ENCODE measurements at regions not wholly inside any gene's neighbourhood (a gene's known extent, or its start where the extent isn't known, plus 50 kb on each side); places are given as distances from the start of the nearest gene placed in this dataset.

DNA sequence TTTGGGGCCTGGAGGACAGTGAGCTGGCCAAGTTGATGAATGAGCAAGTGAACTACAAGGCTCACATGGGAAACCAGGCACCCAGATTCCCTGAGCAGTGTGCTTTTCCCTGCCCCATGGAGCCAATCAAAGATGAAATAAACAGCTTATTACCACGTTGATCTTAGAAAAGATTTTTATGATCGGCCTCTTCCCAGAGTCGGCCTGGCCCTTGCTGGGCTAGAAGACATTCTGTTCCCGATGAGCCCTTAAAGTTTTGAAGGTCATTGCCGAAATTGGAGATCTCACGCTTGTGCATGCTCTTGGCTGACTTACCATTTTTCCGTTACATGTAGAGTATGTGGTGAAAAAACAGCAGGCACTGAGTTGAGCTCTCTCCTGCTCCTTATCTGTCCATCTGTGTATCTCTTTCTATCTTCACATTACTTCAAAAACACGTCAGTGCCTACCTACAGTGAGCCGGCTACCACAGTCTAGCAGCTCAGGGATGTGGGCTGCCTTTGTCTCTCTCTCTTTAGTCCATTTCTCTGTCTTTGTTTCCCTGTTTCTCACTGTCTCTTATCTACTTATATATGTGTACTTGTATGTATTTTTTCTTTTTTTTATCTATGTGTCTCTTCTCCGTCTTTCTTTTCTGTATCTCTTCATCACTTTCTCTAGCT lies 248.8 kb upstream of the USP24 start:
- no peak for DNase-seq
- peak overlapping the region; percentile 47; the same call in 1 of the 2 replicates for H2AFZ ChIP-seq
- TF ChIP-seq EZH2 (IDR thresholded peaks at IDR 0.05; ENCODE audit: insufficient read depth, poor library complexity, severe bottlenecking): no peak
- TF ChIP-seq EZH2phosphoT487 (IDR thresholded peaks at IDR 0.05; ENCODE audit: insufficient read depth, low read depth): no peak

DNA sequence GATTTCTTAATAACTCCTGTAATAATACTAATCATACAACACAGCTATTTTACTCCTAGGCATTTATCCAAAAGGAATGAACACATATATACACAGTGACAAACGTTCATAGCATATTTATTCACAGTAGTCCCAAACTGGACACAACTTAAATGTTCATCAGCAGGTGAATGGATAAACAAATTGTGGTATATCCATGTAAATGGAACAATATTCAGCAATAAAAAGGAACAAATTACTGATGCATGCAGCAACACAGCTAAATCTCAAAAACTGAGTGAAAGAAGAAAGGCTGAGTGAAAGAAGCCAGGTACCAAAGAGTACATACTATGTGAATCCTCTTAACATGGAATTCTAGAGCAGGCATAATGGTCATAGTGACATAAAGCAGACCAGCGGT lies 242.7 kb upstream of the USP24 start:
- no peaks in the 10 kb centered on the region for H3K9me2 ChIP-seq (ENCODE audit: insufficient read depth)
- no peak for TF ChIP-seq EZH2phosphoT487 (IDR thresholded peaks at IDR 0.05; ENCODE audit: insufficient read depth, low read depth)
- no peak for TF ChIP-seq EZH2 (IDR thresholded peaks at IDR 0.05; ENCODE audit: insufficient read depth, poor library complexity, severe bottlenecking)
- H3K4me2 ChIP-seq (ENCODE audit: unreplicated experiment): no peak overlapping the region
- H3K9me3 ChIP-seq (ENCODE audit: low read depth): no peaks in the 10 kb centered on the region
- no peaks in the 10 kb centered on the region for H3K4me1 ChIP-seq (ENCODE audit: insufficient read depth)
- no peak for DNase-seq
- H3K36me3 ChIP-seq (ENCODE audit: low read depth): no peaks in the 10 kb centered on the region
- H3K9ac ChIP-seq: no peak overlapping the region
- H4K20me1 ChIP-seq (ENCODE audit: insufficient read depth): no peaks in the 10 kb centered on the region
- H3K27me3 ChIP-seq (replicated peaks; ENCODE audit: insufficient read depth): no peaks in the 10 kb centered on the region
- H3K27ac ChIP-seq: no peak overlapping the region
- WGBS, 2 experiments (ENCODE audit: low coverage in 1 of 2, low lambda C conversion rate in 2 of 2, missing lambda C conversion rate in 2 of 2): 37 to 49% methylated on average over 2 of the region's 2 CpGs
- no peak overlapping the region for H3K4me3 ChIP-seq
- H3K79me2 ChIP-seq (ENCODE audit: insufficient read depth): no peaks in the 10 kb centered on the region
- H2AFZ ChIP-seq: no peak overlapping the region
- no peaks in the 10 kb centered on the region for H3F3A ChIP-seq (ENCODE audit: insufficient read depth)
- in situ Hi-C loops (cut with MboI): no loop called here

More for the DNA sequence above, 248.8 kb upstream of the USP24 start:
- Histone ChIP-seq H3K9ac (no peak overlapping the region), H3F3A (ENCODE audit: insufficient read depth) (0 out of 2 replicates have a peak, but pooled peaks cover 7% of the 10 kb centered on the region), H4K20me1 (ENCODE audit: insufficient read depth) (no peaks in the 10 kb centered on the region), H3K9me2 (ENCODE audit: insufficient read depth) (no peaks in the 10 kb centered on the region), H3K79me2 (ENCODE audit: insufficient read depth) (no peaks in the 10 kb centered on the region), H3K27ac (no peak overlapping the region), H3K9me3 (ENCODE audit: low read depth) (no peaks in the 10 kb centered on the region), H3K4me3 (no peak overlapping the region), H3K4me2 (ENCODE audit: unreplicated experiment) (no peak overlapping the region), H3K4me1 (ENCODE audit: insufficient read depth) (no peaks in the 10 kb centered on the region), H3K36me3 (ENCODE audit: low read depth) (no peaks in the 10 kb centered on the region), H3K27me3 (replicated peaks; ENCODE audit: insufficient read depth) (no peaks in the 10 kb centered on the region)
- in situ Hi-C loops (cut with MboI): no loop called here
- WGBS, 2 experiments (ENCODE audit: low coverage in 1 of 2, low lambda C conversion rate in 2 of 2, missing lambda C conversion rate in 2 of 2): 41 to 42% methylated on average over 10 of the region's 10 CpGs

DNA sequence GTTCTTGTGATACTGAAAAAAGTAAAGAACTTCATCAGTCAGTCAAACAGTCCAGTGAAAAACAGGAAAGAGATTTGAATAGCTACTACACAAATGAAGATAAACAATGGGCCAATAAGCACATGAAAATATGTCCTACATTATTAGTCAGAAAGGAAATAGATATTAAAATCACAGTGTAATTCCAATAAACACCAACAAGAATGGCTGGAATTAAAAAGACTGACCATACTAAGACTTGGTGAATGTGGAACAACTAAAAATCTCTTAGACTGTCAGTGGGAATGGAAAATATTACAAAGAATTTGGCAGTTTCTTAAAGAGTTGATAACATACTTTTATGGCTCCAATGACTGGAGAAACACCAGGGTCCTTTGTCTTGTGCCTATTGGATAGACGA lies 241.8 kb upstream of the USP24 start:
- 89 to 92% methylated on average over 1 of the region's 1 CpG for WGBS, 2 experiments (ENCODE audit: low coverage in 1 of 2, low lambda C conversion rate in 2 of 2, missing lambda C conversion rate in 2 of 2)
- Histone ChIP-seq H3K9me3 (ENCODE audit: low read depth) (no peaks in the 10 kb centered on the region), H3K4me3 (no peak overlapping the region), H3K27me3 (replicated peaks; ENCODE audit: insufficient read depth) (no peaks in the 10 kb centered on the region), H2AFZ (no peak overlapping the region), H3K4me1 (ENCODE audit: insufficient read depth) (no peaks in the 10 kb centered on the region), H3K36me3 (ENCODE audit: low read depth) (no peaks in the 10 kb centered on the region), H3K79me2 (ENCODE audit: insufficient read depth) (no peaks in the 10 kb centered on the region), H3K4me2 (ENCODE audit: unreplicated experiment) (no peak overlapping the region), H3F3A (ENCODE audit: insufficient read depth) (no peaks in the 10 kb centered on the region), H3K9me2 (ENCODE audit: insufficient read depth) (no peaks in the 10 kb centered on the region), H4K20me1 (ENCODE audit: insufficient read depth) (no peaks in the 10 kb centered on the region), H3K27ac (no peak overlapping the region), H3K9ac (no peak overlapping the region)
- TF ChIP-seq EZH2phosphoT487 (IDR thresholded peaks at IDR 0.05; ENCODE audit: insufficient read depth, low read depth): no peak
- TF ChIP-seq EZH2 (IDR thresholded peaks at IDR 0.05; ENCODE audit: insufficient read depth, poor library complexity, severe bottlenecking): no peak
- in situ Hi-C loops (cut with MboI): no loop called here
- no peak for DNase-seq

DNA sequence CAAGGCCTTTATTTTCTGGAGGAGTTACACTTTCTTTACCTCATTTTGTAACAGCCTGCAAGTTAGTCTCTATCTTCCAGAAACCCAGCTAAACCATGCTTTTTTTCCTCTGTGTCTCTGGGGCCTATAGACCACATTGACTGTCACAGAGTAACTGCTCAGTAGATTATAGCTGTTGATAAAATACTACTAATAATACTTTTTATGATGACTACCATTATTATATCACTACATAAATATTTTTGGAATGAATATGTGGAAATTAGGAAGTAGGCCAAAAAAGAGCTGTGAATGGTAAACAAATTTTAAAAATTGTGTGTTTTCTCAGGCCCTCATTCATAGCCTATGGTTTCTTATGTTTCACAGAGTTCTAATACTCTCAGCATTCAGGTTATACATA lies 233.1 kb upstream of the USP24 start:
- Histone ChIP-seq H3K4me2 (ENCODE audit: unreplicated experiment) (no peak overlapping the region), H3K9ac (no peak overlapping the region), H3K27me3 (replicated peaks; ENCODE audit: insufficient read depth) (no peaks in the 10 kb centered on the region), H3K9me3 (ENCODE audit: low read depth) (no peaks in the 10 kb centered on the region), H4K20me1 (ENCODE audit: insufficient read depth) (no peaks in the 10 kb centered on the region), H2AFZ (no peak overlapping the region), H3K79me2 (ENCODE audit: insufficient read depth) (no peaks in the 10 kb centered on the region), H3K27ac (no peak overlapping the region), H3K4me3 (no peak overlapping the region), H3F3A (ENCODE audit: insufficient read depth) (peaks cover 33% of the 10 kb centered on the region), H3K4me1 (ENCODE audit: insufficient read depth) (peaks cover 41% of the 10 kb centered on the region), H3K9me2 (ENCODE audit: insufficient read depth) (no peaks in the 10 kb centered on the region), H3K36me3 (ENCODE audit: low read depth) (no peaks in the 10 kb centered on the region)
- peak; percentile 30 for DNase-seq
- in situ Hi-C loops (cut with MboI): no loop called here
- TF ChIP-seq EZH2 (IDR thresholded peaks at IDR 0.05; ENCODE audit: insufficient read depth, poor library complexity, severe bottlenecking): no peak
- no peak for TF ChIP-seq EZH2phosphoT487 (IDR thresholded peaks at IDR 0.05; ENCODE audit: insufficient read depth, low read depth)

DNA sequence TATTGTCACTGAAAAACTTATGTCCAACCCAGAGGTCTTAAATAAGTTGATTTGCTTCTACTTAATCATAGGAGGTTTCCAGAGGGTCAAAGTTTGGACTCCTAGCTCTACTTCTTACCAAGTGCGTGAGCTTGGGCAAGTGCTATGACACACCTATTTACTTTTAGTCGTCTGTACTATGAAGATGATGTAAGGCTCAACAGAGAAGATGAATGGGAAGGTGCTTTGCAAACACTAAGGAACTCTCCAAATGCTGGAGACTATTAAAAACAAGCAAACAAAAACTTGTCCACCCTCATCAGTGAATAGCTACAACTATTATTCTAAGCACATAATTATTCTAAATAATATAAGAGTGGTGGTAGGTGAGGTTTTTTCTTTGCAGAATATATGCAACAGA lies 232.3 kb upstream of the USP24 start:
- no peaks in the 10 kb centered on the region for H3K27me3 ChIP-seq (replicated peaks; ENCODE audit: insufficient read depth)
- no peaks in the 10 kb centered on the region for H3K79me2 ChIP-seq (ENCODE audit: insufficient read depth)
- DNase-seq: peak; percentile 38
- H3K4me3 ChIP-seq: no peak overlapping the region
- H4K20me1 ChIP-seq (ENCODE audit: insufficient read depth): no peaks in the 10 kb centered on the region
- TF ChIP-seq EZH2 (IDR thresholded peaks at IDR 0.05; ENCODE audit: insufficient read depth, poor library complexity, severe bottlenecking): no peak
- in situ Hi-C loops (cut with MboI): no loop called here
- H3K36me3 ChIP-seq (ENCODE audit: low read depth): no peaks in the 10 kb centered on the region
- H3K9ac ChIP-seq: no peak overlapping the region
- H3K27ac ChIP-seq: no peak overlapping the region
- no peak overlapping the region for H3K4me2 ChIP-seq (ENCODE audit: unreplicated experiment)
- no peaks in the 10 kb centered on the region for H3K9me2 ChIP-seq (ENCODE audit: insufficient read depth)
- WGBS, 2 experiments (ENCODE audit: low coverage in 1 of 2, low lambda C conversion rate in 2 of 2, missing lambda C conversion rate in 2 of 2): 80 to 81% methylated on average over 2 of the region's 2 CpGs
- no peaks in the 10 kb centered on the region for H3K9me3 ChIP-seq (ENCODE audit: low read depth)
- H3K4me1 ChIP-seq (ENCODE audit: insufficient read depth): peaks cover 45% of the 10 kb centered on the region
- peaks cover 39% of the 10 kb centered on the region for H3F3A ChIP-seq (ENCODE audit: insufficient read depth)
- no peak overlapping the region for H2AFZ ChIP-seq
